ENCODE measurements at regions not wholly inside any gene's neighbourhood (a gene's known extent, or its start where the extent isn't known, plus 50 kb on each side); places are given as distances from the start of the nearest gene placed in this dataset.
A peak's percentile ranks its signal among the peaks of the same experiment; 100 is the strongest.

DNA sequence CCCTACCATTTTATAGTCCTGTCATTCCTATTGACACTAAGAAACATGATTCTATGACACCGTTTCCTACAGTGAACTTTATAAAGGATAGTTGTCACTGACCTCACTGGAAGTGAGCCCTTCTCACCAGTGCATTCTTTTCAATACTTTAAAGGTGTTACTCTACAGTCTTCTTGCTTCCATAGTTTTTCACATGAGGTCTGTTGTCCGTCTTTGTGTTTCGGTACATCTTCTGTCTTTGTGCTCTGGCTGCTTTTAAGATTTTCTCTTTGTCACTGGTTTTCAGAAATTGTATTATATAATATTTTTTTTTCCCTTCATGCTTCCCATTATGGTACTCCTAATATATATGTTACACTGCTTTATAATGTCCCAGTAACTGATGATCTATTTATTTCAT is 174.2 kb downstream of the KIF20B start:
- no peak for DNase-seq (ENCODE audit: extremely low read depth in 1 of 11, low read depth in 9 of 11, low spot score in 4 of 11)

GRCh38 chr10:89879121-89879520 is 177.7 kb downstream of the KIF20B start:
- no peak for DNase-seq (ENCODE audit: extremely low read depth in 1 of 11, low read depth in 9 of 11, low spot score in 4 of 11)

DNA sequence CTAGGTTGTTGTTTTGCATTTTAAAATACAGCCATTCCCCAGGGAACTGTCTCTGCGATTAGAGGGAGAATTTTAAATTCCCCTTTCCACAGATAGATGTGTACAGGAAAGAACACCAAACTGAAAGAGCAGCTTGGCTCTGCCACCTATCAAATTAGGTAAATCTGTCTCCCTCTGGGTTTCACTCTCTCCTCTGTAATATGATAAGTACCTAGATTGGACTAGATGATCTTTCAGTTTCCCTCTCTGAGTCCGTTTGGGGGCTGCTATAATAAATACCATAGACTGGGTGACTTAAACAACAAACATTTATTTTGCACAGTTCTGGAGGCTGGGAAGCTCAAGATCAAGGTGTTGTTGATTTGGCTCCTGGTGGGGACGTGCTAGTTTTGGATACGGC is 186.0 kb downstream of the KIF20B start:
- no peak for DNase-seq (ENCODE audit: extremely low read depth in 1 of 11, low read depth in 9 of 11, low spot score in 4 of 11)

- DNase-seq (ENCODE audit: extremely low read depth in 1 of 11, low read depth in 9 of 11, low spot score in 4 of 11), result no peak
Measured at GRCh38 chr10:89887830-89888229, 186.4 kb downstream of the KIF20B start.

DNA sequence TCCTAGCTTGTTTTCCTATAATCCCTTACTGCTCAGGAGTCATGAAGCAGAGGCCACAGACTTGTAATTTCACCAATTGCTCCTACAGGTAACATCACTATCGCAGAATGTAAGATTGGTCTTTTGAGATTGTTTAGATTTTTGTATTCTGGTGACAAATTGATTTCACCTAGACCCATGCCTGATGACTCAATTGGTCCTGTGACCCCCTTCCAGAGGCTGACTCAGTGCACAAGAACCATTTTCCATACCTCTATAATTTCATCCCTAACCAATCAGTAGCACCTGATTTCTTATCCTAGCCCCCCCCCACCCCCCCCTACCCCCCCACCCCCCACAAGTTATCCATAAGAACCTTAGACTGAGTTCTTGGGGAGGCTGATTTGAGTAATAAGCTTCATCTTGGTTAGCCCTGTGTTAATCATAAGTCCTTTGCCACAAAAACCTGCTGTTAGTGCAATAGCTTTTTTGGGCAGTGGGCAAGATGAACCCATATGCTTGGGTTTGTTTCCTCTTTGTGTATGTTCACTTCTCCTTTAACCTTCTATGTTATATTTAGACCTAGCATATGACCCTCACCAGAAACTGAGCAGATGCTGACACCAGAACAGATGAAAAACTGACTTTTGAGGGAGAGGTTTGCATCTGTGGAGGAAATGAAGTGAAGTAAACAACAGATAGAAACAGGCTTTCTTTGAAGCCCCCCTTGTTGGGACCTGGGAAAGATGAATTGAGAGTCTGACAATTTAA is 187.1 kb downstream of the KIF20B start:
- DNase-seq (ENCODE audit: extremely low read depth in 1 of 11, low read depth in 9 of 11, low spot score in 4 of 11), result no peak

GRCh38 chr10:89889606-89890005 is 188.2 kb downstream of the KIF20B start:
- no peak for DNase-seq (ENCODE audit: extremely low read depth in 1 of 11, low read depth in 9 of 11, low spot score in 4 of 11)

- DNase-seq (ENCODE audit: extremely low read depth in 1 of 11, low read depth in 9 of 11, low spot score in 4 of 11), result no peak
Measured at GRCh38 chr10:89891006-89891535, 189.7 kb downstream of the KIF20B start.

GRCh38 chr10:89894051-89894450 is 192.7 kb downstream of the KIF20B start:
- DNase-seq (ENCODE audit: extremely low read depth in 1 of 11, low read depth in 9 of 11, low spot score in 4 of 11), result no peak

GRCh38 chr10:89900554-89900953 is 199.2 kb downstream of the KIF20B start:
- DNase-seq (ENCODE audit: extremely low read depth in 1 of 11, low read depth in 9 of 11, low spot score in 4 of 11), result no peak

DNA sequence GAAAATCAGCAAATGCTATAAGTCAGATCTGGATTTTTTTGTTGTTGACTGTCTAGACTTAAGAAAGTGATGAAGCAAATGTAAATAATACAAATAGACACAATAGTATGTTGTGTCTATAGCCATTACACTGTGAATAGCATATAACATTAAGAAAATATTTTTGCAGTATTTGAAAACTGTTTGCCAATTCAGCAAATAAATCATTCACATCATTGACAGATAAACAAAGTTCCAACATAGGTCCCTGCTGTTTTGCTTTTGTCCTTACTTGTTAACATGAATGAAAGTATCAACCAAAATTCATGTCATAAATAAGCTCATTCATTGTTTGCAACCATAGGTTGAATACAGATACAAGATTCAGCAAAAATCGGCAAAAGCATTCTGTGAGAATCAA is 200.5 kb downstream of the KIF20B start:
- no peak for DNase-seq (ENCODE audit: extremely low read depth in 1 of 11, low read depth in 9 of 11, low spot score in 4 of 11)

DNA sequence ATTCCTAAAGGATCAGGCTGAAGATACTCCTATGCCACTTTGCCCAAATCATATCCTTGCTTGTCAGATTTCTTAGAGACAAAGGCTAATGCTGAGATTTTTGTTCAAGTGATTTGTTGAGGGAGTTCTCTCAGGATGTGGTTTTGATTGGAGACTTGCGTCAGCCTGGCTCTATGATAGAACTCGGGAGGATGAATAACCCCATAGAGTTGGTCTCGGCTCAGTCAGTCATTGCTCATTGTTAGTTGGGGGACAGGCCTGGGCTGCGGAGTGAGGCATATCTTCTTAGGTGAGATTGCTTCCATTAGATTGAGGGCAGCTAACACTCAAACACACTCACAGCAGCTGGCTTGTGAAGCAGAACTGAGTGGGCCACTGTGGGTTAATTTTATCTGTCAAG is 203.4 kb downstream of the KIF20B start:
- DNase-seq (ENCODE audit: extremely low read depth in 1 of 11, low read depth in 9 of 11, low spot score in 4 of 11), result no peak

- no peak for DNase-seq (ENCODE audit: extremely low read depth in 1 of 11, low read depth in 9 of 11, low spot score in 4 of 11)
Measured at GRCh38 chr10:89909752-89910151, 208.4 kb downstream of the KIF20B start.

DNA sequence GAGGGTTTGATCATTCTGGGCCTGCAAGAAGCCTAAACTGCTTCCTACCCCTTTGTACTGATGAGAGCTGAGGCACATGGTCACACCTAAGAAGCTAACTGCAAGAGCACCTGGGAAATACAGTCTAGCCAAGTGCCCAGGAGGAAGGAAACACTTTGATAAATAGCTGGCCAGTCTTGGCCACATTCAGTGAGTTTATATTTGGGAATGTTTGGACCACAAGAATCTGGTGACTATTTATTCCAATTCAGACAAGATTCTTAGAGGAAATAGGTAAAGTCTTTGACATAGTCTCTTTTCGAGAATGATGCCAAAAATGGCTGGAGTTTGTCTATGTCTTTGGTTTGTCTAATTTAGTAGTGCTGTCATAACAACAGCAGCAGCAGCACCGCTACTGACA is 213.6 kb downstream of the KIF20B start:
- DNase-seq (ENCODE audit: extremely low read depth in 1 of 11, low read depth in 9 of 11, low spot score in 4 of 11), result no peak

DNA sequence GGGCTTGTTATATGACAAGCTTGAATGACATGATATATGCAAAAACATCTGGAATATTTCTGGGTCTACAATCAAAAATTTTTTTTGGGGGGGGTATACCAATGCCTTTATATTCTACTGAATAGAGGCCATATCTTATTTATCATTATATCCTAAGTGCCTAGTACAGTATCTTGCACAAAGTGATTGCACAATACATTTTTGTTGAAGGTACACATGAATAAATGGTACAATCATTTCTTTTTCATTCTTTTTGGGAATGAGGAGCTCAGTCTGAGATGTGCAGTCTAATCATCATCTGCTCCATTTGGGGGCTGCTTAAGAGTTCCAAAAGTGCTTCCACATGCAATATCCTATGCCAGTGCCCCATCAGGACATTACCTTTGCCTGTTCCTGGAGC is 214.6 kb downstream of the KIF20B start:
- no peak for DNase-seq (ENCODE audit: extremely low read depth in 1 of 11, low read depth in 9 of 11, low spot score in 4 of 11)

DNA sequence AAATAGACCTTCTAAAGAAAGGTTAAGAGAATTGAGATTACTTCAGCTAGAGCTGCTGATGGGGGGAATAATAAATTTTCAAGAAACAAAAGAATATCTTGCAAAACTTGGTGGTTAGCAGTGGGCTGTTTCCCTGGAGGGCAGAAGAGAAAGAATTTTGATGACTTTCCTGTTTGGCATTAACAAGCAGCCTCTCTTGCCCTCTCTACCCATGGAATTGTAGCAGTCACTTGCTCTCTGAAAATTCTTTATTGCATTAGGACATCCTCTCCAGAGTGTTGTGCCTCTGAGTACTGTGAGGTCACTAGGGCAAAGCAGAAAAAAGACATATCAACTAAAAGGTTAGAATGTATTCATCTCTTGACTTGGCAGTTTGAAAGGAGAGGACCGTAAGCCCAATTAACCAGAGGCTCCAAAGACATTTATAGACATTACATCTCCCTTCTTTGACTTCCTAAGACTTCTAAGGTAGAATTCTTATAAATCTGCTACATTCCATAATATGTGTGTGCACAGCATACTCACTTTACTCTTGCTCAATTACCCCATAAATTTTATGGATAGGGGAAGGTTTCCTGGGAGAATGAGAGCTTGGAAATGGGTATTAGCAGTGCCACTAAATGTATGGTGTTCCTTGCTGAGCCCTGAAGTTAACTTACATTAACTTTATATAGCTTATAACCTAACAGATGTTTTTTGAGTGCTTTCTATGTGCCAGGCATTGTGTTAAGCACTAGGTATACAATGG is 215.3 kb downstream of the KIF20B start:
- no peak for DNase-seq (ENCODE audit: extremely low read depth in 1 of 11, low read depth in 9 of 11, low spot score in 4 of 11)

DNA sequence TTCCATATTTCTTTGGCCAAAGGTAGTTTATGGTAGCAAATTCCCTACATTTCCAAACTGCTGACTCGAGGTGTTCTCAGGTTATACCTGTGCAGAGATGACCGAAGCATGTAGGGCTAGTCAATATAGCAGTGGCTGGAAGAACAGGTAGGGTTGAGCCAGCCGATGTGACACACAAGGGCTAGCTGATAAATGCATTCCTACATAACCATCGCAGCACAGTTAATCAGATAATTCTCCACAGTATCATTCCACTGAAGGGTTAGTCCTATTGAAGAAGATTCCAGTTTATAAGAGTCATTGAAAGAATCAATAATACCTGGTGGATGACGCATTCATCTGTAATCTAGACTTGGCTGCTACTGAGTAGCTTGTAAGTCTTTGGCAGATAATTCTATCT is 220.0 kb downstream of the KIF20B start:
- no peak for DNase-seq (ENCODE audit: extremely low read depth in 1 of 11, low read depth in 9 of 11, low spot score in 4 of 11)

GRCh38 chr10:89923661-89924060 is 222.3 kb downstream of the KIF20B start:
- no peak for DNase-seq (ENCODE audit: extremely low read depth in 1 of 11, low read depth in 9 of 11, low spot score in 4 of 11)

- no peak for DNase-seq (ENCODE audit: extremely low read depth in 1 of 11, low read depth in 9 of 11, low spot score in 4 of 11)
Measured at GRCh38 chr10:89924261-89924660, 222.9 kb downstream of the KIF20B start.

- DNase-seq (ENCODE audit: extremely low read depth in 1 of 11, low read depth in 9 of 11, low spot score in 4 of 11), result no peak
Measured at GRCh38 chr10:89926736-89927135, 225.3 kb downstream of the KIF20B start.

- DNase-seq (ENCODE audit: extremely low read depth in 1 of 11, low read depth in 9 of 11, low spot score in 4 of 11), result peak in 4 of 11 donors; percentile 4 to 8 (median 6)
Measured at GRCh38 chr10:89929282-89930026, 228.1 kb downstream of the KIF20B start.
